ENCODE measurements at regions not wholly inside any gene's neighbourhood (a gene's known extent, or its start where the extent isn't known, plus 50 kb on each side); places are given as distances from the start of the nearest gene placed in this dataset.

GRCh38 chr4:143036443-143036842 lies 148.3 kb upstream of the USP38 start:
- Histone ChIP-seq H3K27me3 (ENCODE audit: control insufficient read depth in 1 of 2, insufficient read depth in 2 of 2, low read length in 2 of 2) (no peaks in the 10 kb centered on the region), H3K9me3 (ENCODE audit: control insufficient read depth in 2 of 2, insufficient read depth in 1 of 2, low read depth in 1 of 2, low read length in 1 of 2) (no peaks in the 10 kb centered on the region)
- 41 to 51% methylated on average over 2 of the region's 2 CpGs for WGBS, 2 donors

GRCh38 chr4:143046454-143046853 lies 138.3 kb upstream of the USP38 start:
- H3K9me3 ChIP-seq (ENCODE audit: control insufficient read depth in 2 of 2, insufficient read depth in 1 of 2, low read depth in 1 of 2, low read length in 1 of 2): no peaks in the 10 kb centered on the region
- H3K27me3 ChIP-seq (ENCODE audit: control insufficient read depth in 1 of 2, insufficient read depth in 2 of 2, low read length in 2 of 2): no peaks in the 10 kb centered on the region
- no peak overlapping the region for H3K27ac ChIP-seq (ENCODE audit: low read depth in 2 of 2, low read length in 1 of 2)
- no peaks in the 10 kb centered on the region for H3K36me3 ChIP-seq (ENCODE audit: control insufficient read depth in 2 of 2, insufficient read depth in 2 of 2, low read length in 1 of 2)
- no peaks in the 10 kb centered on the region for H3K4me1 ChIP-seq (ENCODE audit: control insufficient read depth in 2 of 2, insufficient read depth in 2 of 2, low read length in 1 of 2)
- WGBS, 2 donors: 51 to 76% methylated on average over 4 of the region's 4 CpGs
- no peak overlapping the region for H3K4me3 ChIP-seq (ENCODE audit: low read depth in 1 of 2, low read length in 2 of 2)

More at GRCh38 chr4:143036443-143036842, 148.3 kb upstream of the USP38 start:
- Histone ChIP-seq H3K27ac (ENCODE audit: low read depth in 2 of 2, low read length in 1 of 2) (no peak overlapping the region), H3K36me3 (ENCODE audit: control insufficient read depth in 2 of 2, insufficient read depth in 2 of 2, low read length in 1 of 2) (no peaks in the 10 kb centered on the region), H3K4me1 (ENCODE audit: control insufficient read depth in 2 of 2, insufficient read depth in 2 of 2, low read length in 1 of 2) (no peaks in the 10 kb centered on the region), H3K4me3 (ENCODE audit: low read depth in 1 of 2, low read length in 2 of 2) (no peak overlapping the region)

DNA sequence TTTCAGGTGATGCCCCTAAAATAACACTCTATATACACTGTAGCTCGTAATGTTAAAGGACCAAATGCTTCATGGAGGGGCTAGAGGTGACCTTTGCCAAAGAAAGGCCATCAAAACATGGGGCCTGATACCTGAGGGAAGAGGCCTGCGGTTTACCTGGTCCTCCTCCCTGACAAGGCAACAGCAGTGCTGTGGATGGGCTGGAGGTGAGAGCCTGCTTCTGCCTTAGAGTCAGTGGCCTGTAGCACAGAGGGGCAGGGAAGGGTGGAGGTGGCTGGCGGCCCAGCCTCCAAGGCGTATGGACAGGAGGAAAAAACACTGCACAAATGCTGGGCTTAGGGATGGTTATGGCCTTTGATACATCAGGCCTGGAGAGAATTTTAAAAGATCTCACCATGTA lies 137.8 kb upstream of the USP38 start:
- Histone ChIP-seq H3K4me1 (ENCODE audit: control insufficient read depth in 2 of 2, insufficient read depth in 2 of 2, low read length in 1 of 2) (no peaks in the 10 kb centered on the region), H3K27me3 (ENCODE audit: control insufficient read depth in 1 of 2, insufficient read depth in 2 of 2, low read length in 2 of 2) (no peaks in the 10 kb centered on the region), H3K9me3 (ENCODE audit: control insufficient read depth in 2 of 2, insufficient read depth in 1 of 2, low read depth in 1 of 2, low read length in 1 of 2) (no peaks in the 10 kb centered on the region), H3K27ac (ENCODE audit: low read depth in 2 of 2, low read length in 1 of 2) (no peak overlapping the region), H3K4me3 (ENCODE audit: low read depth in 1 of 2, low read length in 2 of 2) (no peak overlapping the region), H3K36me3 (ENCODE audit: control insufficient read depth in 2 of 2, insufficient read depth in 2 of 2, low read length in 1 of 2) (no peaks in the 10 kb centered on the region)
- 81 to 84% methylated on average over 4 of the region's 4 CpGs for WGBS, 2 donors

- WGBS, 2 donors: 2 to 9% methylated on average over 1 of the region's 1 CpG
- H3K36me3 ChIP-seq (ENCODE audit: control insufficient read depth in 2 of 2, insufficient read depth in 2 of 2, low read length in 1 of 2): no peaks in the 10 kb centered on the region
Measured at GRCh38 chr4:143054971-143055370, 129.7 kb upstream of the USP38 start.

GRCh38 chr4:143055997-143056396 lies 128.7 kb upstream of the USP38 start:
- H3K4me1 ChIP-seq (ENCODE audit: control insufficient read depth in 2 of 2, insufficient read depth in 2 of 2, low read length in 1 of 2): no peaks in the 10 kb centered on the region
- WGBS, 2 donors: 93 to 97% methylated on average over 4 of the region's 4 CpGs

More at GRCh38 chr4:143054971-143055370, 129.7 kb upstream of the USP38 start:
- no peaks in the 10 kb centered on the region for H3K4me1 ChIP-seq (ENCODE audit: control insufficient read depth in 2 of 2, insufficient read depth in 2 of 2, low read length in 1 of 2)
- H3K4me3 ChIP-seq (ENCODE audit: low read depth in 1 of 2, low read length in 2 of 2): no peak overlapping the region
- no peaks in the 10 kb centered on the region for H3K27me3 ChIP-seq (ENCODE audit: control insufficient read depth in 1 of 2, insufficient read depth in 2 of 2, low read length in 2 of 2)
- H3K27ac ChIP-seq (ENCODE audit: low read depth in 2 of 2, low read length in 1 of 2): no peak overlapping the region
- no peaks in the 10 kb centered on the region for H3K9me3 ChIP-seq (ENCODE audit: control insufficient read depth in 2 of 2, insufficient read depth in 1 of 2, low read depth in 1 of 2, low read length in 1 of 2)

DNA sequence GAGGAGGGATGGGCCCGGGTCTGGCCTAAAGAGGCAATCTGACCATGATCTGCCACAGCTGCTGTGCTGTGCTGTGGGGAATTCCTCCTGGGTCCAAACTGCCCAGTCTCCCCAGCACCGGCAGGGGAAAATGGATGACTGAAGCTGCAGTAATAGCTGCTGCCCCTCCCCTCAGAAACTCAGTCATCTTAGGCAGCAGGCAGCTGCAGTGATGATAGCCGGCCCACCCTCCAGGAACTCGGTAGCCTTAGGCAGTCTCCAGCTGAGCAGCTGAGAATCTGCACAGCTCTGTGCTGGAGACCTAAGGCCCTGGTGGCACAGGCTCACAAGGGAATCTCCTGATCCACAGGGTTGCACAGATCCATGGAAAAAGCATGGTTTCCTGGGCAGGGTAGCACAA lies 113.4 kb upstream of the USP38 start:
- no peak overlapping the region for H3K4me3 ChIP-seq (ENCODE audit: low read depth in 1 of 2, low read length in 2 of 2)
- no peaks in the 10 kb centered on the region for H3K4me1 ChIP-seq (ENCODE audit: control insufficient read depth in 2 of 2, insufficient read depth in 2 of 2, low read length in 1 of 2)
- no peaks in the 10 kb centered on the region for H3K9me3 ChIP-seq (ENCODE audit: control insufficient read depth in 2 of 2, insufficient read depth in 1 of 2, low read depth in 1 of 2, low read length in 1 of 2)
- no peaks in the 10 kb centered on the region for H3K36me3 ChIP-seq (ENCODE audit: control insufficient read depth in 2 of 2, insufficient read depth in 2 of 2, low read length in 1 of 2)
- WGBS, 2 donors: 86% methylated on average over 4 of the region's 4 CpGs
- no peaks in the 10 kb centered on the region for H3K27me3 ChIP-seq (ENCODE audit: control insufficient read depth in 1 of 2, insufficient read depth in 2 of 2, low read length in 2 of 2)
- H3K27ac ChIP-seq (ENCODE audit: low read depth in 2 of 2, low read length in 1 of 2): no peak overlapping the region

More at GRCh38 chr4:143055997-143056396, 128.7 kb upstream of the USP38 start:
- Histone ChIP-seq H3K27ac (ENCODE audit: low read depth in 2 of 2, low read length in 1 of 2) (no peak overlapping the region), H3K4me3 (ENCODE audit: low read depth in 1 of 2, low read length in 2 of 2) (no peak overlapping the region), H3K36me3 (ENCODE audit: control insufficient read depth in 2 of 2, insufficient read depth in 2 of 2, low read length in 1 of 2) (no peaks in the 10 kb centered on the region), H3K9me3 (ENCODE audit: control insufficient read depth in 2 of 2, insufficient read depth in 1 of 2, low read depth in 1 of 2, low read length in 1 of 2) (no peaks in the 10 kb centered on the region), H3K27me3 (ENCODE audit: control insufficient read depth in 1 of 2, insufficient read depth in 2 of 2, low read length in 2 of 2) (no peaks in the 10 kb centered on the region)

GRCh38 chr4:143076723-143077122 lies 108.0 kb upstream of the USP38 start:
- Histone ChIP-seq H3K27me3 (ENCODE audit: control insufficient read depth in 1 of 2, insufficient read depth in 2 of 2, low read length in 2 of 2) (no peaks in the 10 kb centered on the region), H3K4me1 (ENCODE audit: control insufficient read depth in 2 of 2, insufficient read depth in 2 of 2, low read length in 1 of 2) (no peaks in the 10 kb centered on the region), H3K27ac (ENCODE audit: low read depth in 2 of 2, low read length in 1 of 2) (no peak overlapping the region), H3K36me3 (ENCODE audit: control insufficient read depth in 2 of 2, insufficient read depth in 2 of 2, low read length in 1 of 2) (no peaks in the 10 kb centered on the region), H3K9me3 (ENCODE audit: control insufficient read depth in 2 of 2, insufficient read depth in 1 of 2, low read depth in 1 of 2, low read length in 1 of 2) (no peaks in the 10 kb centered on the region), H3K4me3 (ENCODE audit: low read depth in 1 of 2, low read length in 2 of 2) (no peak overlapping the region)
- 56 to 61% methylated on average over 4 of the region's 4 CpGs for WGBS, 2 donors

DNA sequence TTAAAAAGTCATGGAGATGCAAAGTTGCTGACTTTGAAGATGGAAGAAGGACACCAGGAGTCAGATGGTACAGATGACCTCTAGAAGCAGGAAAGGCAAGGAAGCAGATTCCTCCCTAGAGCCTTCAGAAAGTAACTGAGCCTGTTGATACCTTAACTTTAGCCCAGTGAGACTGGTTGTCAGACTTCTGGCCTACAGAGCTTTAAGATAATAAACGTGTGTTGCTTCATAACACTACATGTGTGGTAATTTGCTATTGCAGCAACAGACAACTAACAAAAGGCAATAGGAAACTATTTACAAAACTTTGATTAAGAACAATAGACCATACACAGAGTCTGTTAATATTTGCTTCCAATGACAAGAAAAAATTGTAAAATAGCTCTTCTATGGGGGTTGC lies 102.0 kb upstream of the USP38 start:
- WGBS, 2 donors: 69 to 75% methylated on average over 1 of the region's 1 CpG
- no peak overlapping the region for H3K27ac ChIP-seq (ENCODE audit: low read depth in 2 of 2, low read length in 1 of 2)

GRCh38 chr4:143083756-143084472 lies 100.8 kb upstream of the USP38 start:
- Histone ChIP-seq H3K27me3 (ENCODE audit: control insufficient read depth in 1 of 2, insufficient read depth in 2 of 2, low read length in 2 of 2) (no peaks in the 10 kb centered on the region), H3K36me3 (ENCODE audit: control insufficient read depth in 2 of 2, insufficient read depth in 2 of 2, low read length in 1 of 2) (no peaks in the 10 kb centered on the region), H3K9me3 (ENCODE audit: control insufficient read depth in 2 of 2, insufficient read depth in 1 of 2, low read depth in 1 of 2, low read length in 1 of 2) (no peaks in the 10 kb centered on the region), H3K27ac (ENCODE audit: low read depth in 2 of 2, low read length in 1 of 2) (no peak overlapping the region), H3K4me3 (ENCODE audit: low read depth in 1 of 2, low read length in 2 of 2) (no peak overlapping the region), H3K4me1 (ENCODE audit: control insufficient read depth in 2 of 2, insufficient read depth in 2 of 2, low read length in 1 of 2) (no peaks in the 10 kb centered on the region)
- WGBS, 2 donors: 30 to 34% methylated on average over 2 of the region's 2 CpGs

More for the DNA sequence above, 102.0 kb upstream of the USP38 start:
- H3K4me3 ChIP-seq (ENCODE audit: low read depth in 1 of 2, low read length in 2 of 2): no peak overlapping the region
- H3K9me3 ChIP-seq (ENCODE audit: control insufficient read depth in 2 of 2, insufficient read depth in 1 of 2, low read depth in 1 of 2, low read length in 1 of 2): no peaks in the 10 kb centered on the region
- no peaks in the 10 kb centered on the region for H3K4me1 ChIP-seq (ENCODE audit: control insufficient read depth in 2 of 2, insufficient read depth in 2 of 2, low read length in 1 of 2)
- no peaks in the 10 kb centered on the region for H3K27me3 ChIP-seq (ENCODE audit: control insufficient read depth in 1 of 2, insufficient read depth in 2 of 2, low read length in 2 of 2)
- H3K36me3 ChIP-seq (ENCODE audit: control insufficient read depth in 2 of 2, insufficient read depth in 2 of 2, low read length in 1 of 2): no peaks in the 10 kb centered on the region

GRCh38 chr4:143084566-143084965 lies 100.2 kb upstream of the USP38 start:
- H3K4me3 ChIP-seq (ENCODE audit: low read depth in 1 of 2, low read length in 2 of 2): no peak overlapping the region
- WGBS, 2 donors: 73 to 76% methylated on average over 1 of the region's 1 CpG
- no peaks in the 10 kb centered on the region for H3K9me3 ChIP-seq (ENCODE audit: control insufficient read depth in 2 of 2, insufficient read depth in 1 of 2, low read depth in 1 of 2, low read length in 1 of 2)
- H3K4me1 ChIP-seq (ENCODE audit: control insufficient read depth in 2 of 2, insufficient read depth in 2 of 2, low read length in 1 of 2): no peaks in the 10 kb centered on the region
- no peaks in the 10 kb centered on the region for H3K27me3 ChIP-seq (ENCODE audit: control insufficient read depth in 1 of 2, insufficient read depth in 2 of 2, low read length in 2 of 2)
- no peak overlapping the region for H3K27ac ChIP-seq (ENCODE audit: low read depth in 2 of 2, low read length in 1 of 2)
- H3K36me3 ChIP-seq (ENCODE audit: control insufficient read depth in 2 of 2, insufficient read depth in 2 of 2, low read length in 1 of 2): no peaks in the 10 kb centered on the region
